Endothelial cell (in vitro differentiated cells): ENCODE measurements at regions not wholly inside any gene's neighbourhood (a gene's known extent, or its start where the extent isn't known, plus 50 kb on each side); places are given as distances from the start of the nearest gene placed in this dataset.

Experiments used
- DNase-seq: peaks from one replicate; pipeline ENCODE4 v3.0.0; 2021; ENCODE audit warnings: low spot score
- H3K27ac Mint-ChIP-seq: one replicate; pipeline ENCODE4 v1.8.0; 2021; ENCODE audit warnings: mixed read lengths, inconsistent platforms; ENCODE audit not compliant: unreplicated experiment
- H3K27me3 Mint-ChIP-seq: one replicate; pipeline ENCODE4 v1.8.0; 2021; ENCODE audit warnings: mild to moderate bottlenecking, moderate library complexity, mixed read lengths, inconsistent platforms; ENCODE audit not compliant: unreplicated experiment
- H3K36me3 Mint-ChIP-seq: one replicate; pipeline ENCODE4 v1.8.0; 2021; ENCODE audit warnings: mild to moderate bottlenecking, low read depth, mixed read lengths, inconsistent platforms; ENCODE audit not compliant: unreplicated experiment
- H3K4me1 Mint-ChIP-seq: one replicate; pipeline ENCODE4 v1.8.0; 2021; ENCODE audit warnings: mild to moderate bottlenecking, mixed read lengths, inconsistent platforms; ENCODE audit not compliant: unreplicated experiment
- H3K4me3 Mint-ChIP-seq: one replicate; pipeline ENCODE4 v1.8.0; 2021; ENCODE audit warnings: mild to moderate bottlenecking, mixed read lengths, inconsistent platforms; ENCODE audit not compliant: unreplicated experiment
- H3K9me3 Mint-ChIP-seq: one replicate; pipeline ENCODE4 v1.8.0; 2021; ENCODE audit warnings: mixed read lengths, inconsistent platforms; ENCODE audit not compliant: unreplicated experiment
- TF ChIP-seq, protein P1 (sequence below): fragments of 200-600 bp; sonication (generic); IDR thresholded peaks from one replicate; pipeline ENCODE4 v1.5.0; 2021; ENCODE audit warnings: antibody characterized with exemption; ENCODE audit not compliant: unreplicated experiment

DNA sequence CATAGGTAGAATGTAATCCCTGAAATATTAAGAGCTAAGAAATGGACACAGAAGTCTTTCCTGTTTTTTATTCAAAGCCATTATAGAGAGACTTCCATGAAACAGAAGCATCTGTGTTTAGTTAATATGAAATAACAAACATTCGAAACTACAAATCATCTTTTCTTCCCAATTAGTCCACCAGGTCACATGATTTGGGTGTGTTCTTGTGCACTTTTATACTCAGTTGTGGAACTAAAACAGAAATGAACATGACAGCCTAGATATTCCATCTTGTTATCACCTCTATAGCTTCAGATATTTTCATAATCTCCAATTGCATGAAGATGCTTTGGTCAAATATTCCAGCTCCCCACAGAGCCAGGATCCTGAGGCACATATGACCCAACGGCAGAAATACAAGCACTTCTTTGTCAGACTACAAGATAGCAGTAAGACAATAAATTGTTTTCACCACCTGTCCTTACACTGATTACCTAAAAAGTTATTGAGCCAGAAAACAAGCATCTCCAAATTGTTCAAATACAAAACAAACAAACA, 116.8 kb upstream of the BEND6 start:
- Mint-ChIP-seq H3K27me3 (peaks cover 7% of the 10 kb centered on the region), H3K36me3 (no peaks in the 10 kb centered on the region), H3K4me1 (peaks cover 42% of the 10 kb centered on the region), H3K4me3 (no peak overlapping the region), H3K9me3 (no peaks in the 10 kb centered on the region), H3K27ac (no peak overlapping the region)
- TF ChIP-seq, protein P1, sequence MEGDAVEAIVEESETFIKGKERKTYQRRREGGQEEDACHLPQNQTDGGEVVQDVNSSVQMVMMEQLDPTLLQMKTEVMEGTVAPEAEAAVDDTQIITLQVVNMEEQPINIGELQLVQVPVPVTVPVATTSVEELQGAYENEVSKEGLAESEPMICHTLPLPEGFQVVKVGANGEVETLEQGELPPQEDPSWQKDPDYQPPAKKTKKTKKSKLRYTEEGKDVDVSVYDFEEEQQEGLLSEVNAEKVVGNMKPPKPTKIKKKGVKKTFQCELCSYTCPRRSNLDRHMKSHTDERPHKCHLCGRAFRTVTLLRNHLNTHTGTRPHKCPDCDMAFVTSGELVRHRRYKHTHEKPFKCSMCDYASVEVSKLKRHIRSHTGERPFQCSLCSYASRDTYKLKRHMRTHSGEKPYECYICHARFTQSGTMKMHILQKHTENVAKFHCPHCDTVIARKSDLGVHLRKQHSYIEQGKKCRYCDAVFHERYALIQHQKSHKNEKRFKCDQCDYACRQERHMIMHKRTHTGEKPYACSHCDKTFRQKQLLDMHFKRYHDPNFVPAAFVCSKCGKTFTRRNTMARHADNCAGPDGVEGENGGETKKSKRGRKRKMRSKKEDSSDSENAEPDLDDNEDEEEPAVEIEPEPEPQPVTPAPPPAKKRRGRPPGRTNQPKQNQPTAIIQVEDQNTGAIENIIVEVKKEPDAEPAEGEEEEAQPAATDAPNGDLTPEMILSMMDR = no peak
- no peak for DNase-seq

DNA sequence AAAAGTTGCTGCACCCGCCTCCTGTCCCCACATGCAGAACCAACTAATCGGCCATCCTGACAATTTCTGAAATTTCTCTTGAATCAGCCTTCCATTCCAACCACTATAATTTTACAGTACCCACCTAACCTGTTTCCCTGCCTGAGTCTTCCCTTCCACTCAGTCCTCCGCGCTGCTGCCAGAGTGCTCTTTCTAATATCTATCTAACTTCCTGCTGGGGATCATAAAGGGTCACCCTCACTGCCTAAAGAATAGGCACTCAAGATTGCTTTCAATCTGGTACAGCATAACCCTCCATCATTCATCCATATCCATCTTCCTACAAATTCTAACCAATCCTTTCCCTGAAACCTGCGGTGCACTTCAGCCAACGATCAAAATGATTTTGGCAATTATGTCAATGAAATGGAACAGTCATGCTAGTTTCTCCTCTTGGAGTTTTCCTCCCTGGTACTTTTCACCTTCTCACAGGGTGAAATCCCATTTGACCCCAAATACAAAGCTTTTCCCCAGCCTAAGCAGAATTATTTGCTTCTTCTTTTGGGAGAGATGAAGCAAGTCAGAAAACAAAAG, 117.5 kb upstream of the BEND6 start:
- H3K27ac Mint-ChIP-seq = no peak overlapping the region
- H3K4me3 Mint-ChIP-seq = no peak overlapping the region
- DNase-seq = no peak

GRCh38 chr6:56835612-56836011, 119.3 kb upstream of the BEND6 start:
- no peaks in the 10 kb centered on the region for H3K27me3 Mint-ChIP-seq
- no peaks in the 10 kb centered on the region for H3K36me3 Mint-ChIP-seq
- DNase-seq = no peak
- H3K4me1 Mint-ChIP-seq = peaks cover 24% of the 10 kb centered on the region
- TF ChIP-seq, protein P1 = no peak
- no peak overlapping the region for H3K4me3 Mint-ChIP-seq
- no peaks in the 10 kb centered on the region for H3K9me3 Mint-ChIP-seq
- no peak overlapping the region for H3K27ac Mint-ChIP-seq

More for the DNA sequence above, 117.5 kb upstream of the BEND6 start:
- Mint-ChIP-seq H3K4me1 (peaks cover 36% of the 10 kb centered on the region), H3K9me3 (no peaks in the 10 kb centered on the region), H3K36me3 (no peaks in the 10 kb centered on the region), H3K27me3 (peaks cover under 1% of the 10 kb centered on the region)
- TF ChIP-seq, protein P1 = no peak

DNA sequence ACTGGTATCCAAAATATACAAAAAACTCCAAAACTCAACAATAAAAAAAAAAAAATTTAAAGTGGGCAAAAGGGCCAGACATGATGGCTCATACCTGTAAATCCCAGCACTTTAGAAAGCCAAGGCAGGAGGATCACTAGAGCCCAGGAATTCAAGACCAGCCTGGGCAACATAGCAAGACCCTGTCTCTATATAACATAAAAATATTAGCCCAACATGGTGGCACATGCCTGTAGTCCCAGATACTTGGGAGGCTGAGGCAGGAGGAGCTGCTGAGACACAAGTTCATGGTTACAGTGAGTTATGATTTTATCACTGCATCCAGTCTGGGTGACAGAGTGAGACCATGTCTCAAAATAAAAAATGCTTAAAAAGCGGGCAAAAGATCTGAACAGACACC, 121.0 kb upstream of the BEND6 start:
- Mint-ChIP-seq H3K4me1 (peaks cover 22% of the 10 kb centered on the region), H3K36me3 (no peaks in the 10 kb centered on the region), H3K27ac (no peak overlapping the region), H3K4me3 (no peak overlapping the region), H3K9me3 (no peaks in the 10 kb centered on the region), H3K27me3 (no peaks in the 10 kb centered on the region)
- TF ChIP-seq, protein P1 = no peak
- no peak for DNase-seq

GRCh38 chr6:56833127-56833791, 121.6 kb upstream of the BEND6 start:
- no peak for DNase-seq
- Mint-ChIP-seq H3K27ac (no peak overlapping the region), H3K36me3 (no peaks in the 10 kb centered on the region), H3K9me3 (no peaks in the 10 kb centered on the region), H3K4me1 (peaks cover 28% of the 10 kb centered on the region), H3K27me3 (no peaks in the 10 kb centered on the region), H3K4me3 (no peak overlapping the region)
- TF ChIP-seq, protein P1 = no peak
